Muscle of leg (tissue), 3 donors: ENCODE measurements at regions not wholly inside any gene's neighbourhood (a gene's known extent, or its start where the extent isn't known, plus 50 kb on each side); places are given as distances from the start of the nearest gene placed in this dataset.
"Not testable (repeated sequence)": the region's sequence is repeated elsewhere in the genome, so short reads cannot be mapped to it uniquely, and the experiment has no call there.

ENCODE experiments used
- DNase-seq: peaks from one replicate; pipeline ENCODE4 v3.0.0; 2013
- H3K27ac ChIP-seq: one replicate; pipeline ENCODE4 v1.5.1; 2013; ENCODE audit warnings: mild to moderate bottlenecking, low read length, control low read depth
- H3K27me3 ChIP-seq: one replicate; pipeline ENCODE4 v1.6.1; 2013; ENCODE audit warnings: low read length; ENCODE audit not compliant: control insufficient read depth, insufficient read depth
- H3K36me3 ChIP-seq: one replicate; pipeline ENCODE4 v1.6.1; 2013; ENCODE audit warnings: low read length; ENCODE audit not compliant: control insufficient read depth, insufficient read depth
- H3K4me1 ChIP-seq: one replicate; pipeline ENCODE4 v1.6.1; 2013; ENCODE audit warnings: low read length; ENCODE audit not compliant: control insufficient read depth, insufficient read depth
- H3K4me3 ChIP-seq: one replicate; pipeline ENCODE4 v1.5.1; 2013; ENCODE audit warnings: low read length, control low read depth
- H3K9me3 ChIP-seq: replicated peaks from 2 replicates; pipeline ENCODE4 v1.6.1; 2013; ENCODE audit warnings: low read depth, low read length; ENCODE audit not compliant: control insufficient read depth
- whole genome bisulfite sequencing: methylation state at CpG from one replicate; pipeline ENCODE4 v1.1.5; 2013; ENCODE audit warnings: missing lambda C conversion rate; ENCODE audit not compliant: insufficient coverage; 5-methylcytosine and 5-hydroxymethylcytosine counted together

- Histone ChIP-seq H3K27me3 (no peaks in the 10 kb centered on the region), H3K27ac (no peak overlapping the region), H3K4me1 (no peaks in the 10 kb centered on the region), H3K36me3 (no peaks in the 10 kb centered on the region), H3K4me3 (no peak overlapping the region), H3K9me3 (peaks cover 42% of the 10 kb centered on the region)
- WGBS = 29% methylated on average over 1 of the region's 3 CpGs
- no peak for DNase-seq
These were observed 159.5 kb downstream of the OR4M2 start for GRCh38 chr15:22239806-22240180.

- peaks cover 39% of the 10 kb centered on the region for H3K9me3 ChIP-seq
- no peaks in the 10 kb centered on the region for H3K4me1 ChIP-seq
- H3K4me3 ChIP-seq = no peak overlapping the region
- no peaks in the 10 kb centered on the region for H3K27me3 ChIP-seq
- no peaks in the 10 kb centered on the region for H3K36me3 ChIP-seq
- 100% methylated on average over 6 of the region's 8 CpGs for WGBS
- DNase-seq = no peak
- no peak overlapping the region for H3K27ac ChIP-seq
These were observed 160.1 kb downstream of the OR4M2 start for GRCh38 chr15:22240403-22240802.

- Histone ChIP-seq H3K9me3 (peaks cover 38% of the 10 kb centered on the region), H3K27me3 (no peaks in the 10 kb centered on the region), H3K4me3 (no peak overlapping the region), H3K27ac (no peak overlapping the region), H3K4me1 (no peaks in the 10 kb centered on the region), H3K36me3 (no peaks in the 10 kb centered on the region)
- WGBS = 68% methylated on average over 6 of the region's 7 CpGs
- no peak for DNase-seq
These were observed 160.7 kb downstream of the OR4M2 start for GRCh38 chr15:22240986-22241385.

GRCh38 chr15:22241451-22241850 lies 161.1 kb downstream of the OR4M2 start:
- whole genome bisulfite sequencing = 87% methylated on average over 7 of the region's 8 CpGs
- Histone ChIP-seq H3K27ac (no peak overlapping the region), H3K4me3 (no peak overlapping the region), H3K9me3 (peaks cover 37% of the 10 kb centered on the region), H3K36me3 (no peaks in the 10 kb centered on the region), H3K4me1 (no peaks in the 10 kb centered on the region), H3K27me3 (no peaks in the 10 kb centered on the region)
- DNase-seq = no peak

GRCh38 chr15:22242311-22242710 lies 162.0 kb downstream of the OR4M2 start:
- not testable (repeated sequence) for H3K4me3 ChIP-seq, H3K27me3 ChIP-seq, H3K27ac ChIP-seq, H3K4me1 ChIP-seq, DNase-seq, H3K36me3 ChIP-seq
- H3K9me3 ChIP-seq = peaks cover 39% of the 10 kb centered on the region
- WGBS = 93% methylated on average over 6 of the region's 9 CpGs

GRCh38 chr15:22243440-22244130 lies 163.3 kb downstream of the OR4M2 start:
- no peaks in the 10 kb centered on the region for H3K36me3 ChIP-seq
- H3K9me3 ChIP-seq = peaks cover 39% of the 10 kb centered on the region
- H3K4me3 ChIP-seq = no peak overlapping the region
- H3K27ac ChIP-seq = no peak overlapping the region
- no peaks in the 10 kb centered on the region for H3K27me3 ChIP-seq
- DNase-seq = no peak
- no peaks in the 10 kb centered on the region for H3K4me1 ChIP-seq
- 75% methylated on average over 7 of the region's 8 CpGs for WGBS

GRCh38 chr15:22249511-22249910 lies 169.2 kb downstream of the OR4M2 start:
- not testable (repeated sequence) for H3K4me3 ChIP-seq, H3K27ac ChIP-seq, H3K27me3 ChIP-seq, H3K36me3 ChIP-seq, H3K4me1 ChIP-seq, DNase-seq
- WGBS = 91% methylated on average over 5 of the region's 7 CpGs
- peaks cover 45% of the 10 kb centered on the region for H3K9me3 ChIP-seq

- H3K4me1 ChIP-seq, H3K36me3 ChIP-seq, H3K27ac ChIP-seq, H3K4me3 ChIP-seq, H3K27me3 ChIP-seq, DNase-seq: not testable (repeated sequence)
- H3K9me3 ChIP-seq = peaks cover 47% of the 10 kb centered on the region
- WGBS = 77% methylated on average over 18 of the region's 18 CpGs
These were observed 170.4 kb downstream of the OR4M2 start for GRCh38 chr15:22250501-22251290.

GRCh38 chr15:22251422-22251821 lies 171.1 kb downstream of the OR4M2 start:
- no peak for DNase-seq
- Histone ChIP-seq H3K27me3 (no peaks in the 10 kb centered on the region), H3K9me3 (peaks cover 46% of the 10 kb centered on the region), H3K27ac (no peak overlapping the region), H3K36me3 (no peaks in the 10 kb centered on the region), H3K4me1 (no peaks in the 10 kb centered on the region), H3K4me3 (no peak overlapping the region)
- 63% methylated on average over 1 of the region's 1 CpG for WGBS

- not testable (repeated sequence) for H3K36me3 ChIP-seq, H3K4me3 ChIP-seq, H3K27ac ChIP-seq, DNase-seq, H3K4me1 ChIP-seq, H3K27me3 ChIP-seq
- H3K9me3 ChIP-seq = peaks cover 50% of the 10 kb centered on the region
- 43% methylated on average over 2 of the region's 4 CpGs for whole genome bisulfite sequencing
These were observed 171.7 kb downstream of the OR4M2 start for GRCh38 chr15:22252047-22252446.
